ENCODE measurements at regions not wholly inside any gene's neighbourhood (a gene's known extent, or its start where the extent isn't known, plus 50 kb on each side); places are given as distances from the start of the nearest gene placed in this dataset.
A peak's percentile ranks its signal among the peaks of the same experiment; 100 is the strongest.

- no peak overlapping the region for H3K27ac ChIP-seq (ENCODE audit: extremely low read depth, low read depth, low read length)
- CTCF ChIA-PET = interaction anchor here (0.7 kb wide), 1 partner anchor 339 kb away, joined by 4 read pairs; no protein-coding TSS in a partner anchor
- TF ChIP-seq ZNF449 (tag by site-specific recombination; IDR thresholded peaks at IDR 0.05) = no peak
- no peak for TF ChIP-seq HOXC10 (CRISPR knock-in tag; IDR thresholded peaks at IDR 0.05)
- TF ChIP-seq ZNF701 (tag by site-specific recombination; IDR thresholded peaks at IDR 0.05) = no peak
- no peak for TF ChIP-seq ZNF19 (tag by site-specific recombination; IDR thresholded peaks at IDR 0.05; ENCODE audit: low read depth)
- no peak for TF ChIP-seq ZNF610 (tag by site-specific recombination; IDR thresholded peaks at IDR 0.05; ENCODE audit: borderline replicate concordance)
- no peak for TF ChIP-seq ZNF488 (tag by site-specific recombination; IDR thresholded peaks at IDR 0.05)
- no peak for TF ChIP-seq ZBTB8A (tag by site-specific recombination; IDR thresholded peaks at IDR 0.05)
- no peak for TF ChIP-seq ZNF398 (tag by site-specific recombination; IDR thresholded peaks at IDR 0.05)
- no peak for TF ChIP-seq ZNF394 (tag by site-specific recombination; IDR thresholded peaks at IDR 0.05; ENCODE audit: borderline replicate concordance)
- TF ChIP-seq ZNF138 (tag by site-specific recombination; IDR thresholded peaks at IDR 0.05; ENCODE audit: borderline replicate concordance) = no peak
- no peak for TF ChIP-seq ZSCAN16 (tag by site-specific recombination; IDR thresholded peaks at IDR 0.05)
- TF ChIP-seq ZNF211 (tag by site-specific recombination; IDR thresholded peaks at IDR 0.05; ENCODE audit: low read depth) = no peak
- no peak for TF ChIP-seq ZNF654 (tag by site-specific recombination; IDR thresholded peaks at IDR 0.05; ENCODE audit: low read depth)
- no peak for TF ChIP-seq ZNF10 (tag by site-specific recombination; IDR thresholded peaks at IDR 0.05)
Observed at GRCh38 chr3:188077160-188077799, 76.7 kb upstream of the LPP start.

GRCh38 chr3:188080091-188080490 is 73.9 kb upstream of the LPP start:
- POLR2A ChIA-PET = no interaction called here
- CTCF ChIA-PET = no interaction called here
- Histone ChIP-seq H3K36me3 (ENCODE audit: control insufficient read depth in 2 of 2, insufficient read depth in 1 of 2, low read length in 2 of 2) (no peaks in the 10 kb centered on the region), H3K27ac (ENCODE audit: extremely low read depth, low read depth, low read length) (no peak overlapping the region), H3K9me3 (ENCODE audit: control insufficient read depth, insufficient read depth, low read depth, low read length) (no peaks in the 10 kb centered on the region), H3K4me3 (ENCODE audit: low read depth, low read length) (no peak overlapping the region), H3K4me1 (ENCODE audit: control insufficient read depth, insufficient read depth, low read length) (no peaks in the 10 kb centered on the region)
- no peak for TF ChIP-seq KLF1 (tag by site-specific recombination; IDR thresholded peaks at IDR 0.05)
- peak; percentile 65 for TF ChIP-seq ZNF146 (tag by site-specific recombination; IDR thresholded peaks at IDR 0.05)
- no peak for TF ChIP-seq ZNF202 (tag by site-specific recombination; IDR thresholded peaks at IDR 0.05; ENCODE audit: borderline replicate concordance)
- TF ChIP-seq ZNF560 (tag by site-specific recombination; IDR thresholded peaks at IDR 0.05; ENCODE audit: borderline replicate concordance) = no peak
- TF ChIP-seq ZBTB1 (tag by site-specific recombination; IDR thresholded peaks at IDR 0.05) = no peak

More at GRCh38 chr3:188077160-188077799, 76.7 kb upstream of the LPP start:
- Histone ChIP-seq H3K9me3 (ENCODE audit: control insufficient read depth, insufficient read depth, low read depth, low read length) (no peaks in the 10 kb centered on the region), H3K4me1 (ENCODE audit: control insufficient read depth, insufficient read depth, low read length) (no peaks in the 10 kb centered on the region), H3K4me3 (ENCODE audit: low read depth, low read length) (no peak overlapping the region), H3K36me3 (ENCODE audit: control insufficient read depth in 2 of 2, insufficient read depth in 1 of 2, low read length in 2 of 2) (no peaks in the 10 kb centered on the region)
- POLR2A ChIA-PET = no interaction called here

All from HEK293 (cell line).